IMR-90 (cell line): ENCODE measurements at regions not wholly inside any gene's neighbourhood (a gene's known extent, or its start where the extent isn't known, plus 50 kb on each side); places are given as distances from the start of the nearest gene placed in this dataset.

Source experiments
- ATAC-seq: fragments of 200-7000 bp; cut with Tn5 transposase; 2 replicates; pipeline ENCODE4 v1.9.1; 2020; ENCODE audit warnings: low read depth, mild to moderate bottlenecking, moderate library complexity
- BruUV-seq: library from RNA; stranded (reverse); fragments of 400-500 nt; replicated peaks from 2 replicates; lab custom pipeline; 2021; lab: Mats Ljungman, UMichigan
- CTCF ChIA-PET: fragments of 300-600 bp; formaldehyde crosslinking; extraction: SDS; loops from one replicate; lab custom pipeline; 2021; ENCODE audit warnings: antibody characterized with exemption; lab: Yijun Ruan, JAX
- POLR2A ChIA-PET: fragments of 300-600 bp; sonication (Branson Sonifier 250); formaldehyde crosslinking; loops from one replicate; lab custom pipeline; 2022; ENCODE audit warnings: antibody characterized with exemption; ENCODE audit not compliant: unreplicated experiment; lab: Charles Lee
- DNase-seq: peaks from one replicate; pipeline ENCODE4 v3.0.0; 2013
- H2AFZ ChIP-seq: replicated peaks from 2 replicates; pipeline ENCODE3; 2013; ENCODE audit warnings: low read length, mild to moderate bottlenecking; ENCODE audit not compliant: poor library complexity
- H2AK5ac ChIP-seq: 2 replicates; pipeline ENCODE4 v1.6.1; 2013; ENCODE audit warnings: low read depth, low read length, inconsistent platforms
- H2AK9ac ChIP-seq: replicated peaks from 2 replicates; pipeline ENCODE3; 2013; ENCODE audit warnings: mild to moderate bottlenecking, low read depth, low read length, moderate library complexity; ENCODE audit not compliant: poor library complexity
- H2BK120ac ChIP-seq: 2 replicates; pipeline ENCODE4 v1.6.1; 2013; ENCODE audit warnings: low read depth, low read length, inconsistent platforms
- H2BK15ac ChIP-seq: 3 replicates; pipeline ENCODE4 v1.6.1; 2013; ENCODE audit warnings: low read depth, low read length, inconsistent platforms
- H2BK20ac ChIP-seq: 2 replicates; pipeline ENCODE4 v1.6.1; 2013; ENCODE audit warnings: low read depth, mild to moderate bottlenecking, inconsistent platforms, low read length, moderate library complexity
- H2BK5ac ChIP-seq: 2 replicates; pipeline ENCODE4 v1.6.1; 2013; ENCODE audit warnings: mild to moderate bottlenecking, low read depth, low read length, inconsistent platforms; ENCODE audit not compliant: poor library complexity, severe bottlenecking
- H3K14ac ChIP-seq: replicated peaks from 2 replicates; pipeline ENCODE4 v1.6.1; 2013; ENCODE audit warnings: low read depth, low read length, inconsistent platforms
- H3K18ac ChIP-seq: 2 replicates; pipeline ENCODE4 v1.6.1; 2013; ENCODE audit warnings: low read depth, low read length, control low read depth
- H3K23ac ChIP-seq: 2 replicates; pipeline ENCODE4 v1.6.1; 2013; ENCODE audit warnings: low read depth, low read length, inconsistent platforms
- H3K27ac ChIP-seq: 2 replicates; pipeline ENCODE4 v1.5.1; 2013; ENCODE audit warnings: mild to moderate bottlenecking, control low read depth, low read length; ENCODE audit not compliant: insufficient read depth
- H3K27me3 ChIP-seq: 2 replicates; pipeline ENCODE4 v1.6.1; 2013; ENCODE audit warnings: low read length; ENCODE audit not compliant: control insufficient read depth, insufficient read depth
- H3K36me3 ChIP-seq: 2 replicates; pipeline ENCODE4 v1.6.1; 2013; ENCODE audit warnings: low read length, mixed read lengths; ENCODE audit not compliant: control insufficient read depth, insufficient read depth
- H3K4ac ChIP-seq: 2 replicates; pipeline ENCODE4 v1.6.1; 2013; ENCODE audit warnings: low read depth, low read length, inconsistent platforms
- H3K4me1 ChIP-seq: 2 replicates; pipeline ENCODE4 v1.6.1; 2013; ENCODE audit warnings: low read length, mixed read lengths; ENCODE audit not compliant: control insufficient read depth, insufficient read depth
- H3K4me2 ChIP-seq: 2 replicates; pipeline ENCODE4 v1.6.1; 2013; ENCODE audit warnings: low read depth, mild to moderate bottlenecking, control low read depth, low read length, moderate library complexity
- H3K4me3 ChIP-seq: 2 replicates; pipeline ENCODE4 v1.5.1; 2013; ENCODE audit warnings: low read depth, mild to moderate bottlenecking, control low read depth, low read length, moderate library complexity; ENCODE audit not compliant: insufficient read depth
- H3K56ac ChIP-seq: 2 replicates; pipeline ENCODE4 v1.6.1; 2013; ENCODE audit warnings: low read length, inconsistent platforms; ENCODE audit not compliant: insufficient read depth; ENCODE audit errors: extremely low read depth
- H3K79me1 ChIP-seq, 2 experiments: 2 replicates each; pipeline ENCODE4 v1.6.1; 2013; ENCODE audit warnings: low read length in 2 of 2, inconsistent platforms in 1 of 2, low read depth in 1 of 2
- H3K9ac ChIP-seq: 2 replicates; pipeline ENCODE4 v1.6.1; 2013; ENCODE audit warnings: low read depth, low read length, control low read depth
- H3K9me1 ChIP-seq: 2 replicates; pipeline ENCODE4 v1.6.1; 2013; ENCODE audit warnings: low read length, inconsistent platforms; ENCODE audit not compliant: insufficient read depth
- H3K9me3 ChIP-seq: 2 replicates; pipeline ENCODE4 v1.6.1; 2013; ENCODE audit warnings: low read length; ENCODE audit not compliant: control insufficient read depth, insufficient read depth
- H4K20me1 ChIP-seq: 2 replicates; pipeline ENCODE4 v1.6.1; 2013; ENCODE audit warnings: low read length, inconsistent platforms; ENCODE audit not compliant: insufficient read depth
- H4K5ac ChIP-seq: 2 replicates; pipeline ENCODE4 v1.6.1; 2013; ENCODE audit warnings: mild to moderate bottlenecking, low read depth, low read length, control low read depth
- H4K8ac ChIP-seq, 2 experiments: 2 replicates each; pipeline ENCODE4 v1.6.1; 2013; ENCODE audit warnings: low read depth in 2 of 2, low read length in 2 of 2, control low read depth in 1 of 2, inconsistent platforms in 1 of 2
- H4K91ac ChIP-seq: 2 replicates; pipeline ENCODE4 v1.6.1; 2013; ENCODE audit warnings: low read depth, low read length, inconsistent platforms; ENCODE audit not compliant: insufficient read depth
- FOS ChIP-seq: fragments of 150-350 bp; IDR thresholded peaks from 2 replicates; pipeline ENCODE4 v1.6.1; 2016; ENCODE audit warnings: low read depth, low read length
- MAFK ChIP-seq: IDR thresholded peaks from 2 replicates; pipeline ENCODE4 v1.6.1; 2012; ENCODE audit warnings: low read depth, low read length, improper control_type of control experiment
- NFE2L2 ChIP-seq: fragments of 150-350 bp; IDR thresholded peaks from 2 replicates; pipeline ENCODE4 v1.6.1; 2016; ENCODE audit warnings: low read depth, mild to moderate bottlenecking, low read length
- RCOR1 ChIP-seq: IDR thresholded peaks from 2 replicates; pipeline ENCODE4 v1.6.1; 2012; ENCODE audit warnings: mild to moderate bottlenecking, low read length, improper control_type of control experiment; ENCODE audit not compliant: insufficient replicate concordance
- RFX5 ChIP-seq: IDR thresholded peaks from 2 replicates; pipeline ENCODE4 v1.8.0; 2012; ENCODE audit warnings: low read depth, mild to moderate bottlenecking, low read length, moderate library complexity
- WGBS, 2 experiments: methylation state at CpG; one replicate each; pipeline versions ENCODE4 v1.1.5 to v1.1.7; 2013; ENCODE audit warnings: missing lambda C conversion rate in 2 of 2; ENCODE audit not compliant: insufficient read length in 1 of 2; ENCODE audit errors: extremely low coverage in 2 of 2; 5-methylcytosine and 5-hydroxymethylcytosine counted together
- dilution Hi-C: fragments of 300-500 bp; cut with HindIII; formaldehyde crosslinking; loops from one replicate; pipeline ENCODE4 v1.14.3; 2018; ENCODE audit warnings: low sequenced_read_pairs; ENCODE audit not compliant: unreplicated experiment
- in situ Hi-C: fragments of 300-500 bp; cut with MboI; formaldehyde crosslinking; loops from 3 replicates; pipeline ENCODE4 v1.14.3; 2019; ENCODE audit warnings: low sequenced_read_pairs, inconsistent platforms, mixed read lengths
- intact Hi-C: fragments of 100-400 bp; cut with micrococcal nuclease; formaldehyde crosslinking; loops from 2 replicates; pipeline ENCODE4 v1.10.0; 2022
- TF ChIP-seq, protein P1 (sequence below): conservative IDR thresholded peaks from 2 replicates; pipeline ENCODE4 v1.5.1; 2012; ENCODE audit warnings: mild to moderate bottlenecking, low read depth, low read length, improper control_type of control experiment

DNA sequence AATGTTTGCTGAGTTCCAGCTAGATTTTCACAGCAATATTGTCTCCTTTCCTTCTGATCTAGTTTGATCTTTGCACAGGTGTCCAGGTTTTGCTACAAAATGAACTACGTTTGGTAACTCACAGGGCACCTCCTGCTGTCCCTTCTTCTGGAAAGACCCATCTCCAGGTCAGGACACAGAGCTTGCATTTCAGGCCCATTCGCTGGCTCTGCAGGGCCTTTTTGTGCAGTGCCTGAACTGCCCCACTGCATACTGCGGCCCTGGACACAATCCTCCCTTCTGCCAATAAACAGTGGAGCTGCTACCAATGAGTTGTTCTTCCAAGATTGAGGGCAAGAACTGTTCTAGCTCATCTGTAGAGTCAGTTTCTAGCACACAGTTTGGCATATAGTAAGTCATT, 50.7 kb upstream of the BDH1 start:
- BruUV-seq, result no TSS peak
- Histone ChIP-seq H3K23ac (no peak overlapping the region), H3K27ac (no peak overlapping the region), H3K9ac (no peak overlapping the region), H4K20me1 (no peaks in the 10 kb centered on the region), H3K56ac (no peak overlapping the region), H3K4me2 (no peak overlapping the region), H3K4ac (no peak overlapping the region), H4K91ac (no peak overlapping the region), H3K79me1 (peaks cover 16 to 17% of the 10 kb centered on the region in 2 experiments; a peak in 3 of 4 replicates), H2BK15ac (no peak overlapping the region), H3K4me3 (no peak overlapping the region), H3K4me1 (no peaks in the 10 kb centered on the region; the same call in 1 of the 2 replicates), H2BK20ac (no peak overlapping the region), H3K27me3 (no peaks in the 10 kb centered on the region), H3K18ac (no peak overlapping the region), H4K5ac (no peak overlapping the region), H3K36me3 (peaks cover 22% of the 10 kb centered on the region), H3K9me1 (no peaks in the 10 kb centered on the region), H3K14ac (no peak overlapping the region), H2AK9ac (no peak overlapping the region), H2BK120ac (no peak overlapping the region), H4K8ac (no peak overlapping the region), H2BK5ac (no peak overlapping the region), H2AFZ (no peak overlapping the region), H2AK5ac (no peak overlapping the region), H3K9me3 (no peaks in the 10 kb centered on the region)
- POLR2A ChIA-PET, result no interaction called here
- 100% methylated on average over 1 of the region's 3 CpGs; no CpG with 5 or more reads in 1 of the 2 experiments for WGBS, 2 experiments
- ATAC-seq, result no peak
- DNase-seq, result no peak
- intact Hi-C loops, result no loop called here
- CTCF ChIA-PET, result no interaction called here
- no peak for TF ChIP-seq FOS
- TF ChIP-seq, protein P1, sequence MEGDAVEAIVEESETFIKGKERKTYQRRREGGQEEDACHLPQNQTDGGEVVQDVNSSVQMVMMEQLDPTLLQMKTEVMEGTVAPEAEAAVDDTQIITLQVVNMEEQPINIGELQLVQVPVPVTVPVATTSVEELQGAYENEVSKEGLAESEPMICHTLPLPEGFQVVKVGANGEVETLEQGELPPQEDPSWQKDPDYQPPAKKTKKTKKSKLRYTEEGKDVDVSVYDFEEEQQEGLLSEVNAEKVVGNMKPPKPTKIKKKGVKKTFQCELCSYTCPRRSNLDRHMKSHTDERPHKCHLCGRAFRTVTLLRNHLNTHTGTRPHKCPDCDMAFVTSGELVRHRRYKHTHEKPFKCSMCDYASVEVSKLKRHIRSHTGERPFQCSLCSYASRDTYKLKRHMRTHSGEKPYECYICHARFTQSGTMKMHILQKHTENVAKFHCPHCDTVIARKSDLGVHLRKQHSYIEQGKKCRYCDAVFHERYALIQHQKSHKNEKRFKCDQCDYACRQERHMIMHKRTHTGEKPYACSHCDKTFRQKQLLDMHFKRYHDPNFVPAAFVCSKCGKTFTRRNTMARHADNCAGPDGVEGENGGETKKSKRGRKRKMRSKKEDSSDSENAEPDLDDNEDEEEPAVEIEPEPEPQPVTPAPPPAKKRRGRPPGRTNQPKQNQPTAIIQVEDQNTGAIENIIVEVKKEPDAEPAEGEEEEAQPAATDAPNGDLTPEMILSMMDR, result no peak
- TF ChIP-seq RCOR1, result no peak
- no peak for TF ChIP-seq RFX5
- no peak for TF ChIP-seq NFE2L2
- no peak for TF ChIP-seq MAFK
- dilution Hi-C loops, result no loop called here
- in situ Hi-C loops, result no loop called here
